NB4 (cell line): ENCODE measurements at regions not wholly inside any gene's neighbourhood (a gene's known extent, or its start where the extent isn't known, plus 50 kb on each side); places are given as distances from the start of the nearest gene placed in this dataset.

Experiments
- CTCF ChIP-seq: IDR thresholded peaks from one replicate; pipeline ENCODE4 v1.5.1; 2012; ENCODE audit warnings: low read depth, low read length
- POLR2A ChIP-seq: IDR thresholded peaks from 2 replicates; pipeline ENCODE4 v1.6.1; 2011; ENCODE audit warnings: mild to moderate bottlenecking; ENCODE audit not compliant: insufficient read length; ENCODE audit errors: extremely low read depth
- TF ChIP-seq, protein P1 (sequence below): IDR thresholded peaks from 2 replicates; pipeline ENCODE4 v1.6.1; 2011; ENCODE audit warnings: low read depth, low read length

GRCh38 chr5:117473165-117473564 is 898.5 kb upstream of the SEMA6A start:
- TF ChIP-seq CTCF (no peak), POLR2A (no peak)
- TF ChIP-seq, protein P1, sequence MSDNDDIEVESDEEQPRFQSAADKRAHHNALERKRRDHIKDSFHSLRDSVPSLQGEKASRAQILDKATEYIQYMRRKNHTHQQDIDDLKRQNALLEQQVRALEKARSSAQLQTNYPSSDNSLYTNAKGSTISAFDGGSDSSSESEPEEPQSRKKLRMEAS, result no peak
